ENCODE measurements at regions not wholly inside any gene's neighbourhood (a gene's known extent, or its start where the extent isn't known, plus 50 kb on each side); places are given as distances from the start of the nearest gene placed in this dataset.
"Not testable (repeated sequence)": the region's sequence is repeated elsewhere in the genome, so short reads cannot be mapped to it uniquely, and the experiment has no call there.

DNA sequence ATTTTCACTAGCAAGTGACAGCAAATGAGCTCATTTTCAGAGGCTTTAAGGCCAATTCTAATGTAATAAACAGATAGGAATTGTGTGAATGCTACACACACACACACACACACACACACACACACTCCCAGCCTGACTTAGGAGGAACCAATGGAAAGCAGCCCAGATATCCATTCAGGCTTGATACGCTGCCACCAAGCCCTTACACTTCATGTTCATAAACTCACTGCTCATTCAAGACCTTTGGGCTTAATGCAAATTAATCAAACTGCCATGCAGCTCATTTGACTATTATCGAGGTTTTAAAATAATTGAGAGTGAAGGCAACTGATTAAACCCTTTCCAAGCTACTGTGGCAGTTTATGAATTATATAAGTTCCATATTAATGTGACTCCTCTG lies 298.9 kb upstream of the NCKAP5 start:
- no peaks in the 10 kb centered on the region for H3K4me1 Mint-ChIP-seq (ENCODE audit: low read depth)
- H3K9me3 Mint-ChIP-seq: peaks cover 2% of the 10 kb centered on the region
- ChIA-PET CTCF (interaction anchor here (1.8 kb wide), 1 partner anchor 23 kb away, joined by 8 read pairs; no protein-coding TSS in a partner anchor), POLR2A (no interaction called here)
- DNase-seq: no peak
- H3K36me3 Mint-ChIP-seq: no peaks in the 10 kb centered on the region
- H3K27me3 Mint-ChIP-seq: peaks cover 21% of the 10 kb centered on the region
- intact Hi-C loops (cut with micrococcal nuclease): no loop called here
- no peak overlapping the region for H3K4me3 Mint-ChIP-seq
- H3K27ac Mint-ChIP-seq: no peak overlapping the region

DNA sequence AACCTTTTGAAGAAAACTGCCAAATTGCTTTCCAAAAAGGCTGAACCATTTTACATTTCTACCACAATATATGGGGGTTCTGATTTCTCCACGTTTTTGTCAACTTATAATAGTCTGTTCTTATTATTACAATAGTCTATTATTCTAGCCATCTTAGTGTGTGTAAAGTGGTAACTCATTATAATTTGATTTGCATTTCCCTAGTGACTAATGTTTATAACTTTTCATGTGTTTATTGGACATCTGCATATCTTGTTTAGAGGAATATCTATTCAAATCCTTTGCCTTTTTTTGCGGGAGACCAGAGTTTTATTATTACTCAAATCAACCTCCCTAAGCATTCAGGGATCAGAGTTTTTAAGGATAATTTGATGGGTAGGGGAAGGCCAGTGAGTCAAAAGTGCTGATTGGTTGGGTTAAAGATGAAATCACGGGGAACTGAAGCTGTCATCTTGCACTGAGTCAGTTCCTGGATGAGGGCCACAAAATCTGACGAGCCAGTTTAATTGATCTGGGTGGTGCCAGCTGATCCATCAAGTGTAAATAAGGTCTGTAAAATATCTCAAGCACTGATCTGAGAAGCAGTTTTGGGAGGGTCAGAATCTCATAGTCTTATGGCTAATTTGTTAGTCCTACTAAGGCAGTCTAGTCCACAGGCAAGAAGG lies 303.4 kb upstream of the NCKAP5 start:
- Mint-ChIP-seq H3K27ac (no peak overlapping the region), H3K4me3 (no peak overlapping the region), H3K4me1 (ENCODE audit: low read depth) (no peaks in the 10 kb centered on the region), H3K27me3 (peaks cover 18% of the 10 kb centered on the region), H3K9me3 (peaks cover 2% of the 10 kb centered on the region), H3K36me3 (no peaks in the 10 kb centered on the region)
- no peak for DNase-seq
- intact Hi-C loops (cut with micrococcal nuclease): no loop called here
- CTCF ChIA-PET: no interaction called here
- POLR2A ChIA-PET: no interaction called here

DNA sequence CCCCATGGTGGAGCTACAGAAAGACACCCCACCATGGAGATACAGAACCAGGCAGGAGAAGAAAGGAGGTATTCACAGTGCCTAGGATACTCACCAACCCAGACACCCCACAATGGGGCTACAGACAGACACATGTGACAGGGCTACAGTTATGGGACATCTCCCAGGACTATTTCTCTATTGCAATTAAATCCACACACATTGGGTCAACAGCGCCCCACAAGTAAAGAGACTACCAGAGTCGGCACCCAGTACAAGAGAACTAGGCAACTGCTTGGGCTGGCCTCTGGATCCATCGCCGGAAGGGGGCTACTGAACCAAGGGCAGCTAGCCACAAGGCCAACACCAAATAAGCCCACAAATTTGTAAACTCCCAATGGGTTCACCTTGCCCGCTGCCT lies 310.1 kb upstream of the NCKAP5 start:
- ChIA-PET CTCF (interaction anchor here (1.0 kb wide), 1 partner anchor 9 kb away, joined by 3 read pairs; no protein-coding TSS in a partner anchor), POLR2A (no interaction called here)
- Mint-ChIP-seq H3K27ac (no peak overlapping the region), H3K4me1 (ENCODE audit: low read depth) (no peaks in the 10 kb centered on the region), H3K27me3 (peaks cover 24% of the 10 kb centered on the region), H3K36me3 (no peaks in the 10 kb centered on the region), H3K4me3 (no peak overlapping the region), H3K9me3 (no peaks in the 10 kb centered on the region)
- intact Hi-C loops (cut with micrococcal nuclease): no loop called here
- no peak for DNase-seq

DNA sequence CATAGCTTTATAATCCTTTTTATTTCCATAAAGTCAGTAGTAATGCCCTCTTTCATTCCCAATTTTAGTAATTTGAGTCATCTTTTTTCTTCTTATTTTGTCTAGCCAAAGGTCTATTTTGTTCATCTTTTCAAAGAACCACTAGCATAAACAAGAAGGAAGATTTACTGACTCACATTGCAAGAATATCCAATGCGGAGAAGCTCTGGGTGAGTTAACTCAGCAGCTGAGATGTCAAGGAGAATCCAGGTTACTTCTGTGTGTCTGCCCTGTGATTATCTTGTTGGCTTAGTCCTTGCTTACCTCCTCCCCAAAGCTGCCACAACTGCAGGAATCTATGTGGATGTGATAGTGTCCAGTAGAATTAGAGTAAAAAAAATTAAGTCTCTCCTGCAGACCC lies 311.4 kb upstream of the NCKAP5 start:
- Mint-ChIP-seq H3K27ac (no peak overlapping the region), H3K36me3 (no peaks in the 10 kb centered on the region), H3K4me3 (no peak overlapping the region), H3K27me3 (peaks cover 24% of the 10 kb centered on the region), H3K4me1 (ENCODE audit: low read depth) (no peaks in the 10 kb centered on the region), H3K9me3 (no peaks in the 10 kb centered on the region)
- DNase-seq: no peak
- CTCF ChIA-PET: no interaction called here
- intact Hi-C loops (cut with micrococcal nuclease): loop anchor here (10.0 kb wide), 2 partner anchors 145 to 375 kb away; partner anchors contain the start of gene MGAT5
- POLR2A ChIA-PET: no interaction called here

DNA sequence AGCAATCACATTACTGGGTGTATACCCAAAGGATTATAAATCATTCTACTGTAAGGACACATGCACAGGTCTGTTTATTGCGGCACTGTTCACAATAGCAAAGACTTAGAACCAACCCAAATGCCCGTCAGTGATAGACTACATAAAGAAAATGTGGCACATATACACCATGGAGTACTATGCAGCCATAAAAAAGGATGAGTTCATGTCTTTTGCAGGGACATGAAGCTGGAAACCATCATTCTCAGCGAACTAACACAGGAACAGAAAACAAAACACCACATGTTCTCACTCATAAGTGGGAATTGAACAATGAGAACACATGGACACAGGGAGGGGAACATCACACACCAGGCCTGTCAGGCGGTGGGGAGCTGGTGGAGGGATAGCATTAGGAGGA lies 313.9 kb upstream of the NCKAP5 start:
- H3K4me1 Mint-ChIP-seq (ENCODE audit: low read depth); H3K4me3 Mint-ChIP-seq; H3K27ac Mint-ChIP-seq; POLR2A ChIA-PET; H3K36me3 Mint-ChIP-seq; DNase-seq; H3K9me3 Mint-ChIP-seq: not testable (repeated sequence)
- CTCF ChIA-PET: interaction anchor here (0.6 kb wide), 1 partner anchor 66 kb away, joined by 3 read pairs; no protein-coding TSS in a partner anchor
- H3K27me3 Mint-ChIP-seq: peaks cover 24% of the 10 kb centered on the region
- intact Hi-C loops (cut with micrococcal nuclease): loop anchor here (10.0 kb wide), 2 partner anchors 143 to 373 kb away; partner anchors contain the start of gene MGAT5

DNA sequence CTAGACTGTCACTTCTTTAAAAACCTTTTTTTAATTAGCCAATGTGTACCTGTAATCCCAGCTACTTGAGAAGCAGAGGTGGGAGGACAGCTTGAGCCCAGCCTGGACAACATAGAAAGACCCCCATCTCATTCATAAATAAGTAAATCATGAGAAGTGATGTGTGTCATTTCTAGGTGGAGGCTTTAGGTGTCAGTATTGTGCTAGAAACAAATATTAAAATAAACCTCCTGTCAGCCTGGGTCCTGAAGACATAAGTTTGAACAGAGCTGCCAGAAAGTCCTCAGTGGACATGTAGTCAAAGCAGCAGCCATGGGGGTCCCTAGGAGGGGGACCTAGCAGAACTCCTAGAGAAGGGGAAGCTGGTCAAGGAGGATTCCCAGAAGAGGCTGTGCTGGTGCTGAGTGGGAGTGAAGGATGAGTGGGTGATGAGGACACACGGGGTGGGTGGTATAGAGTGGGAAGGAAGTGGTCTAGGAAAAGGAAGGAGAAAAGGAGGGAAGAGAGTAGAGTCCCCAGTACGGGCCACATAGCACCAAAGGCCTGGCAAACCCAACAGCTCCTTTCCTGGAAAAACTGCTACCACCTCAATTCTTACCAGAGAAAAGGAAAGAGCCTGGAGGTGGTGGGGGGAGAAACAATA lies 316.6 kb upstream of the NCKAP5 start:
- Mint-ChIP-seq H3K27ac (no peak overlapping the region), H3K27me3 (peaks cover 17% of the 10 kb centered on the region), H3K9me3 (no peaks in the 10 kb centered on the region), H3K4me1 (ENCODE audit: low read depth) (no peaks in the 10 kb centered on the region), H3K36me3 (no peaks in the 10 kb centered on the region), H3K4me3 (no peak overlapping the region)
- DNase-seq: no peak
- ChIA-PET CTCF (interaction anchor here (0.5 to 2.1 kb wide), 6 partner anchors 233 to 570 kb away, joined by 3 to 7 read pairs (median 4); no protein-coding TSS in a partner anchor), POLR2A (no interaction called here)
- intact Hi-C loops (cut with micrococcal nuclease): loop anchor here (5.0 to 10.0 kb wide), 4 partner anchors 140 to 370 kb away; partner anchors contain the start of gene MGAT5

DNA sequence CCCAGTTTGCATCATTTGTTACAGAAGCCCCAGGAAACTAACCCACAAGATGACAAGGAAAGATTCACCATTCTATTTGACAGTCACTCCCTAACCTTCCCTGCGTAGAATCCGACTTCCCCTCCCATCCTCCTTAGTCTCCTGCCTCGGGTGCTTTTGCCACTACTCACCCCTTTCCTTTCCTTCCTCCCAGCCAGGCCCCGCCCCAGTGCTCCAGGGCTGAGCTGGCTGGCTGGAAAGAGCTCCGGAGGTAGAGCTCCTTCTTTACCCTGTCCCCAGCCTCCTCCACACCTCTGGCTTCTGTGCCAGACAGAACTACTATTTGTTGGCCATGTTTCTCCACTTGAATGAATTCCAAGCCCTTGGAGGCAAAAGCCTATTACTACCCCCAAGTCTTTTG lies 317.6 kb upstream of the NCKAP5 start:
- no peak overlapping the region for H3K27ac Mint-ChIP-seq
- intact Hi-C loops (cut with micrococcal nuclease): loop anchor here (2.0 to 10.0 kb wide), 6 partner anchors 139 to 565 kb away; partner anchors contain the start of gene MGAT5
- no peaks in the 10 kb centered on the region for H3K36me3 Mint-ChIP-seq
- no peaks in the 10 kb centered on the region for H3K9me3 Mint-ChIP-seq
- no peak for DNase-seq
- no peaks in the 10 kb centered on the region for H3K4me1 Mint-ChIP-seq (ENCODE audit: low read depth)
- H3K27me3 Mint-ChIP-seq: peaks cover 13% of the 10 kb centered on the region
- no peak overlapping the region for H3K4me3 Mint-ChIP-seq
- CTCF ChIA-PET: interaction anchor here (0.6 to 2.1 kb wide), 6 partner anchors 58 to 1008 kb away, joined by 3 to 7 read pairs (median 4); no protein-coding TSS in a partner anchor
- POLR2A ChIA-PET: no interaction called here

DNA sequence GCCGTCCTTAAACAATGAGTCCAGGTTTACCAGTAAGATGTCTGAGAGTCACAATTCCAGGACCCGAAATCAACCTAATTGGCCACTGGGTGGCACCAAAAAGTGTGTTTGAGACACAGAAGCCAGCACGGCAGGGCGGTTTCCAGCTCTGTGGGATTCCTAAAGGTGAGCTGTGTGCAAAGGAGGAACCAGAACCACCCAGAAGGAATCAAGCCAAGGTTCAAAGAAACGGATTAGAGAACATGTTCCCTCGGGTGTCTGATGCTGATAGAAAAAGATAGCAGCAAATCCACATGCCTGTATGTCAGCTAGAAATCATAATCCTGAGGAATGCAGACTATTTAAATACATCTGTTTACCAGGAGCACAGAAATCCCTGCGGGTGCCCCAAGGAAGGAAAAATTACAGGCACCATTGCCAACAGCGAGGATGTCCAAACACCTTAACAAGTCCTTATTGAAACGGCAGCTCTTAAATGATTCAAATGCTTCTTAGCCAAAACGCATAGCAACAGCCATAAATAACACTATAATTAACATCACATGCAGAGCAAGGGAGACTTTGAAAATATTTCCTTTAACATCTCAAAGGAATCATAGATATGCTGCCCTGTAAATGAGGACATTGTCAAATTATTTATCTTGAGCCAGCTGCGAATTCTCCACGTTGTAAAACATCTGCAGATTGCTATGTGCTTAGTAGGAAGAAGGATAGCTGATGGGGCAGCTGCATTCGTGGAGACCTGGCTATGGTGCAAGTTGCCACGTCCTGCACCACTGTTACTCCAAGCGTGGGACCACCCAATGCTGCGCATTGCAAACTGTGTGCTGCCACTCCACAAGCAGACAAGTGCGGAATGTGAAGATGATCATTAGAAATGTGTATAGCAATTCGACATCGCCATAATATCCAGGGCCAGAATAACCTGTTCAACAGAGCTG lies 318.7 kb upstream of the NCKAP5 start:
- CTCF ChIA-PET: interaction anchor here (0.7 to 2.3 kb wide), 19 partner anchors 8 to 604 kb away, joined by 3 to 28 read pairs (median 3); no protein-coding TSS in a partner anchor
- Mint-ChIP-seq H3K4me1 (ENCODE audit: low read depth) (no peaks in the 10 kb centered on the region), H3K27me3 (peaks cover 5% of the 10 kb centered on the region), H3K9me3 (no peaks in the 10 kb centered on the region), H3K4me3 (no peak overlapping the region), H3K36me3 (no peaks in the 10 kb centered on the region), H3K27ac (no peak overlapping the region)
- POLR2A ChIA-PET: no interaction called here
- DNase-seq: peak; percentile 61
- intact Hi-C loops (cut with micrococcal nuclease): loop anchor here (2.0 to 10.0 kb wide), 6 partner anchors 138 to 564 kb away; partner anchors contain the start of gene MGAT5

DNA sequence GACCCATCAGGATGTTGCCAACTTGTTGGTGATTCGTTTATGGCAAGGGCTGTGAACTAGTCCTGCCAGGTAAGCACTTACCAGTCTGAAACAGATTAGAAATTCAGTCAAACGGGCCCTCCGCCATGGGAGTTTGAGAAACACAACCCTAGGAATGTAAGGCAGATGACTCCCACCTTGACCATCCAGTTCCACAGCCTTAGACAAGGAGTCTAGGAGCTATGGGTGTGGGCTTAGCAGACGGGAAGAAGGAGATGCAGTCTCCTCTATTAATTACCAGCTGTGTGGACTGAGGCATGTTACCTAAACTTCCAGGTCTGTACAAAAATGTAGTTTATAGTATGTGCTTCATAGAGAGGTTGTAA lies 319.4 kb upstream of the NCKAP5 start:
- DNase-seq: no peak
- ChIA-PET CTCF (interaction anchor here (0.9 to 2.3 kb wide), 10 partner anchors 9 to 564 kb away, joined by 3 to 28 read pairs (median 4); no protein-coding TSS in a partner anchor), POLR2A (no interaction called here)
- Mint-ChIP-seq H3K4me3 (no peak overlapping the region), H3K27me3 (peaks cover 2% of the 10 kb centered on the region), H3K9me3 (no peaks in the 10 kb centered on the region), H3K36me3 (no peaks in the 10 kb centered on the region), H3K27ac (no peak overlapping the region), H3K4me1 (ENCODE audit: low read depth) (no peaks in the 10 kb centered on the region)
- intact Hi-C loops (cut with micrococcal nuclease): loop anchor here (2.0 to 10.0 kb wide), 6 partner anchors 137 to 563 kb away; partner anchors contain the start of gene MGAT5

DNA sequence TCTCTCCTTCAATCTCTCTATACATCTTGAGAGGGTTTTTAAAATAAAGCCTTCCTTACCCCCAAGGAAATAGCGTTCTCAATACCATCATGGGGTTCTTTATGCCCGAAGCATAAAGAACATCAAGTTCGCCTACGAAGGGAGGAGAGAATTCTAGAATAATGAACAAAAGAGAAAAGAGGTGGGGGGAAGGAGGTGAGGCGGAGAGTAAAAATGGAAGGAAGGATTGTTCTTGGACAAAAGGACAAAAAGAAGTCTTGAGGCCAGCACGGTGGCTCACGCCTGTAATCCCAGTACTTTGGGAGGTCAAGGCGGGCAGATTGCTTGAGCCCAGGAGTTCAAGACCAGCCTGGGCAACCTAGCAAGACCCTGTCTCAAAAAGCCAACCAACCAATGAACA lies 319.8 kb upstream of the NCKAP5 start:
- no peak overlapping the region for H3K27ac Mint-ChIP-seq
- no peak overlapping the region for H3K4me3 Mint-ChIP-seq
- DNase-seq: no peak
- peaks cover 2% of the 10 kb centered on the region for H3K27me3 Mint-ChIP-seq
- POLR2A ChIA-PET: no interaction called here
- H3K9me3 Mint-ChIP-seq: no peaks in the 10 kb centered on the region
- CTCF ChIA-PET: interaction anchor here (1.5 to 2.3 kb wide), 3 partner anchors 320 to 564 kb away, joined by 8 to 28 read pairs (median 12); no protein-coding TSS in a partner anchor
- no peaks in the 10 kb centered on the region for H3K4me1 Mint-ChIP-seq (ENCODE audit: low read depth)
- H3K36me3 Mint-ChIP-seq: no peaks in the 10 kb centered on the region
- intact Hi-C loops (cut with micrococcal nuclease): loop anchor here (5.0 to 10.0 kb wide), 4 partner anchors 137 to 367 kb away; partner anchors contain the start of gene MGAT5

DNA sequence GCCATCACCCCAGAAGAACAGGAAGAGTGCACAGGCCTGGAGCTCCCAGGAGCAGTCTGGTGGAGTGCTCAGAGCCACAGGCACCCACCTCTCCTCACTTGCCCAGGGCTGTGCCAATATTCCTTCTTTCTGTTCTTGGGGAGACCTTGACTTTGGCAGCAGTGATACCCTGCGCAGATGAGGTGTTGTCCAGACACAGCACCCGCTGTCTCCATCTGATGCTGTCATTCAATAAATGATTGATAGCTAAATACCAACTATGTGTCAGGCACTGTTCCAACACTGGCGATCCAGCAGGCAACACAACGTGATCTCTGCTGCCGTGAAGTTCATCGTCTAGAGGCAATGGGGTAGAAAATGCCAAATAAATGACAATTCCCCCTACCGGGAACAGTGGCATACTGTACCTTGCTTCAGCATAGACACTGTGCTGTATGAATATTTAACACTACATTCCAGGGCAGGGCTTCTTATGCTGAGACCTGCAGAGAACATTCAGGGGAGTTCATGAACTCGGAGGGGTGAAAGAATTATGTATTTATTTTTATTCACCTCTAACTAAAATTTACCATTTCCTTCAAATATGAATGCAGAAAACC lies 320.5 kb upstream of the NCKAP5 start:
- H3K36me3 Mint-ChIP-seq: no peaks in the 10 kb centered on the region
- H3K4me1 Mint-ChIP-seq (ENCODE audit: low read depth): no peaks in the 10 kb centered on the region
- H3K27me3 Mint-ChIP-seq: peaks cover 5% of the 10 kb centered on the region
- DNase-seq: no peak
- intact Hi-C loops (cut with micrococcal nuclease): loop anchor here (5.0 to 10.0 kb wide), 4 partner anchors 136 to 366 kb away; partner anchors contain the start of gene MGAT5
- H3K4me3 Mint-ChIP-seq: no peak overlapping the region
- H3K9me3 Mint-ChIP-seq: peaks cover 4% of the 10 kb centered on the region
- ChIA-PET POLR2A (no interaction called here), CTCF (interaction anchor here (0.8 to 2.3 kb wide), 2 partner anchors 319 to 523 kb away, joined by 3 to 28 read pairs; no protein-coding TSS in a partner anchor)
- H3K27ac Mint-ChIP-seq: no peak overlapping the region
